WTC11 (cell line): ENCODE measurements at regions not wholly inside any gene's neighbourhood (a gene's known extent, or its start where the extent isn't known, plus 50 kb on each side); places are given as distances from the start of the nearest gene placed in this dataset.

Source experiments
- ATAC-seq: fragments of 200-7000 bp; cut with Tn5 transposase; 2 replicates; pipeline ENCODE4 v1.10.0; 2021; ENCODE audit warnings: mild to moderate bottlenecking, moderate library complexity
- CTCF ChIA-PET: fragments of 300-600 bp; sonication (Branson Sonifier 250); formaldehyde crosslinking; loops from one replicate; lab custom pipeline; 2021; ENCODE audit warnings: antibody characterized with exemption; lab: Charles Lee
- POLR2A ChIA-PET: fragments of 350-600 bp; sonication (Branson Sonifier 250); formaldehyde crosslinking; loops from one replicate; lab custom pipeline; 2021; ENCODE audit warnings: antibody characterized with exemption; lab: Charles Lee
- DNase-seq: peaks from one replicate; pipeline ENCODE4 v3.0.0; 2021; ENCODE audit warnings: low spot score
- H3K27ac Mint-ChIP-seq: 2 replicates; pipeline ENCODE4 v1.8.0; 2021; ENCODE audit warnings: mixed read lengths
- H3K27me3 Mint-ChIP-seq: 2 replicates; pipeline ENCODE4 v1.8.0; 2021; ENCODE audit warnings: low read depth, mild to moderate bottlenecking, moderate library complexity, mixed read lengths
- H3K36me3 Mint-ChIP-seq: 2 replicates; pipeline ENCODE4 v1.8.0; 2021; ENCODE audit warnings: mixed read lengths
- H3K4me1 Mint-ChIP-seq: 2 replicates; pipeline ENCODE4 v1.8.0; 2022; ENCODE audit warnings: mixed read lengths
- H3K4me3 Mint-ChIP-seq: 2 replicates; pipeline ENCODE4 v1.8.0; 2021; ENCODE audit warnings: mild to moderate bottlenecking, moderate library complexity, mixed read lengths
- H3K9me3 Mint-ChIP-seq: 2 replicates; pipeline ENCODE4 v1.8.0; 2021; ENCODE audit warnings: mixed read lengths
- CBFB ChIP-seq: sonication (generic); formaldehyde crosslinking; IDR thresholded peaks from 2 replicates; pipeline ENCODE4 v1.8.1; 2022; ENCODE audit warnings: mild to moderate bottlenecking, low read depth, missing genetic modification reagents
- E2F5 ChIP-seq: sonication (generic); formaldehyde crosslinking; IDR thresholded peaks from 2 replicates; pipeline ENCODE4 v1.8.1; 2022; ENCODE audit warnings: mild to moderate bottlenecking, moderate library complexity, missing genetic modification reagents
- FOXJ3 ChIP-seq: sonication (generic); formaldehyde crosslinking; IDR thresholded peaks from 2 replicates; pipeline ENCODE4 v1.9.0; 2021; ENCODE audit warnings: missing genetic modification reagents, mild to moderate bottlenecking, borderline replicate concordance
- GTF2I ChIP-seq: fragments of 250-450 bp; sonication (Bioruptor Pico); conservative IDR thresholded peaks from 2 replicates; pipeline ENCODE4 v1.4.0; 2021; ENCODE audit warnings: mild to moderate bottlenecking
- HMGA2 ChIP-seq: fragments of 250-450 bp; sonication (Bioruptor Pico); IDR thresholded peaks from 2 replicates; pipeline ENCODE4 v1.4.0; 2021; ENCODE audit warnings: mild to moderate bottlenecking, moderate library complexity
- JAZF1 ChIP-seq: fragments of 250-450 bp; sonication (Bioruptor Pico); IDR thresholded peaks from 2 replicates; pipeline ENCODE4 v1.9.0; 2021; ENCODE audit warnings: moderate library complexity, mild to moderate bottlenecking, inconsistent platforms
- JUN ChIP-seq: sonication (generic); formaldehyde crosslinking; IDR thresholded peaks from 2 replicates; pipeline ENCODE4 v1.8.0; 2023; ENCODE audit warnings: mild to moderate bottlenecking, missing genetic modification reagents
- KAT7 ChIP-seq: sonication (generic); formaldehyde crosslinking; IDR thresholded peaks from 2 replicates; pipeline ENCODE4 v1.8.1; 2023; ENCODE audit warnings: missing genetic modification reagents, mild to moderate bottlenecking, borderline replicate concordance
- NFATC4 ChIP-seq: fragments of 250-450 bp; sonication (Bioruptor Pico); IDR thresholded peaks from 2 replicates; pipeline ENCODE4 v1.9.0; 2021; ENCODE audit warnings: mild to moderate bottlenecking
- NFYB ChIP-seq: sonication (generic); formaldehyde crosslinking; conservative IDR thresholded peaks from 2 replicates; pipeline ENCODE4 v1.8.0; 2022; ENCODE audit warnings: low read depth, missing genetic modification reagents
- RORB ChIP-seq: fragments of 250-450 bp; sonication (Bioruptor Pico); IDR thresholded peaks from 2 replicates; pipeline ENCODE4 v1.9.0; 2021; ENCODE audit warnings: mild to moderate bottlenecking
- SMAD4 ChIP-seq: sonication (generic); formaldehyde crosslinking; IDR thresholded peaks from 2 replicates; pipeline ENCODE4 v1.8.0; 2022; ENCODE audit warnings: mild to moderate bottlenecking, missing genetic modification reagents
- TEAD4 ChIP-seq: sonication (generic); formaldehyde crosslinking; IDR thresholded peaks from 2 replicates; pipeline ENCODE4 v1.8.0; 2022; ENCODE audit warnings: mild to moderate bottlenecking, missing genetic modification reagents
- USF1 ChIP-seq: sonication (generic); formaldehyde crosslinking; IDR thresholded peaks from 2 replicates; pipeline ENCODE4 v1.8.0; 2022; ENCODE audit warnings: mild to moderate bottlenecking, missing genetic modification reagents
- ZNF121 ChIP-seq: sonication (generic); formaldehyde crosslinking; IDR thresholded peaks from 2 replicates; pipeline ENCODE4 v1.8.0; 2023; ENCODE audit warnings: missing genetic modification reagents
- ZNF138 ChIP-seq: sonication (generic); formaldehyde crosslinking; conservative IDR thresholded peaks from 2 replicates; pipeline ENCODE4 v1.8.1; 2022; ENCODE audit warnings: mild to moderate bottlenecking, moderate library complexity, missing genetic modification reagents
- ZNF671 ChIP-seq: fragments of 250-450 bp; sonication (Bioruptor Pico); IDR thresholded peaks from 2 replicates; pipeline ENCODE4 v1.8.0; 2021; ENCODE audit warnings: mild to moderate bottlenecking
- TF ChIP-seq, protein P1 (sequence below): sonication (generic); formaldehyde crosslinking; IDR thresholded peaks from 2 replicates; pipeline ENCODE4 v1.8.0; 2022; ENCODE audit warnings: mild to moderate bottlenecking, missing genetic modification reagents
- TF ChIP-seq, protein P2 (sequence below): sonication (generic); formaldehyde crosslinking; IDR thresholded peaks from 2 replicates; pipeline ENCODE4 v1.8.0; 2022; ENCODE audit warnings: mild to moderate bottlenecking, missing genetic modification reagents
- TF ChIP-seq, protein P3 (sequence below): sonication (generic); formaldehyde crosslinking; IDR thresholded peaks from 2 replicates; pipeline ENCODE4 v1.8.1; 2022; ENCODE audit warnings: missing genetic modification reagents, borderline replicate concordance
- TF ChIP-seq, protein P4 (sequence below): sonication (generic); formaldehyde crosslinking; IDR thresholded peaks from 2 replicates; pipeline ENCODE4 v1.8.1; 2023; ENCODE audit warnings: mild to moderate bottlenecking, missing genetic modification reagents
- TF ChIP-seq, protein P5 (sequence below): sonication (generic); formaldehyde crosslinking; conservative IDR thresholded peaks from 2 replicates; pipeline ENCODE4 v1.8.1; 2022; ENCODE audit warnings: mild to moderate bottlenecking, missing genetic modification reagents

GRCh38 chr1:29758781-29759499, 522.6 kb downstream of the PTPRU start (continued):
- TF ChIP-seq, protein P1, sequence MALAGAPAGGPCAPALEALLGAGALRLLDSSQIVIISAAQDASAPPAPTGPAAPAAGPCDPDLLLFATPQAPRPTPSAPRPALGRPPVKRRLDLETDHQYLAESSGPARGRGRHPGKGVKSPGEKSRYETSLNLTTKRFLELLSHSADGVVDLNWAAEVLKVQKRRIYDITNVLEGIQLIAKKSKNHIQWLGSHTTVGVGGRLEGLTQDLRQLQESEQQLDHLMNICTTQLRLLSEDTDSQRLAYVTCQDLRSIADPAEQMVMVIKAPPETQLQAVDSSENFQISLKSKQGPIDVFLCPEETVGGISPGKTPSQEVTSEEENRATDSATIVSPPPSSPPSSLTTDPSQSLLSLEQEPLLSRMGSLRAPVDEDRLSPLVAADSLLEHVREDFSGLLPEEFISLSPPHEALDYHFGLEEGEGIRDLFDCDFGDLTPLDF (CRISPR knock-in tag): no peak
- TF ChIP-seq RORB (no peak), HMGA2 (CRISPR knock-in tag) (no peak), SMAD4 (CRISPR knock-in tag) (no peak), CBFB (CRISPR knock-in tag) (no peak), JAZF1 (CRISPR knock-in tag) (no peak), NFATC4 (no peak), JUN (CRISPR knock-in tag) (no peak)
- TF ChIP-seq, protein P2, sequence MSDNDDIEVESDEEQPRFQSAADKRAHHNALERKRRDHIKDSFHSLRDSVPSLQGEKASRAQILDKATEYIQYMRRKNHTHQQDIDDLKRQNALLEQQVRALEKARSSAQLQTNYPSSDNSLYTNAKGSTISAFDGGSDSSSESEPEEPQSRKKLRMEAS (CRISPR knock-in tag): no peak
- TF ChIP-seq, protein P3, sequence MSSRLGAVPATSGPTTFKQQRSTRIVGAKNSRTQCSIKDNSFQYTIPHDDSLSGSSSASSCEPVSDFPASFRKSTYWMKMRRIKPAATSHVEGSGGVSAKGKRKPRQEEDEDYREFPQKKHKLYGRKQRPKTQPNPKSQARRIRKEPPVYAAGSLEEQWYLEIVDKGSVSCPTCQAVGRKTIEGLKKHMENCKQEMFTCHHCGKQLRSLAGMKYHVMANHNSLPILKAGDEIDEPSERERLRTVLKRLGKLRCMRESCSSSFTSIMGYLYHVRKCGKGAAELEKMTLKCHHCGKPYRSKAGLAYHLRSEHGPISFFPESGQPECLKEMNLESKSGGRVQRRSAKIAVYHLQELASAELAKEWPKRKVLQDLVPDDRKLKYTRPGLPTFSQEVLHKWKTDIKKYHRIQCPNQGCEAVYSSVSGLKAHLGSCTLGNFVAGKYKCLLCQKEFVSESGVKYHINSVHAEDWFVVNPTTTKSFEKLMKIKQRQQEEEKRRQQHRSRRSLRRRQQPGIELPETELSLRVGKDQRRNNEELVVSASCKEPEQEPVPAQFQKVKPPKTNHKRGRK (CRISPR knock-in tag): no peak
- TF ChIP-seq, protein P4, sequence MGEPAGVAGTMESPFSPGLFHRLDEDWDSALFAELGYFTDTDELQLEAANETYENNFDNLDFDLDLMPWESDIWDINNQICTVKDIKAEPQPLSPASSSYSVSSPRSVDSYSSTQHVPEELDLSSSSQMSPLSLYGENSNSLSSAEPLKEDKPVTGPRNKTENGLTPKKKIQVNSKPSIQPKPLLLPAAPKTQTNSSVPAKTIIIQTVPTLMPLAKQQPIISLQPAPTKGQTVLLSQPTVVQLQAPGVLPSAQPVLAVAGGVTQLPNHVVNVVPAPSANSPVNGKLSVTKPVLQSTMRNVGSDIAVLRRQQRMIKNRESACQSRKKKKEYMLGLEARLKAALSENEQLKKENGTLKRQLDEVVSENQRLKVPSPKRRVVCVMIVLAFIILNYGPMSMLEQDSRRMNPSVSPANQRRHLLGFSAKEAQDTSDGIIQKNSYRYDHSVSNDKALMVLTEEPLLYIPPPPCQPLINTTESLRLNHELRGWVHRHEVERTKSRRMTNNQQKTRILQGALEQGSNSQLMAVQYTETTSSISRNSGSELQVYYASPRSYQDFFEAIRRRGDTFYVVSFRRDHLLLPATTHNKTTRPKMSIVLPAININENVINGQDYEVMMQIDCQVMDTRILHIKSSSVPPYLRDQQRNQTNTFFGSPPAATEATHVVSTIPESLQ (CRISPR knock-in tag): no peak

DNA sequence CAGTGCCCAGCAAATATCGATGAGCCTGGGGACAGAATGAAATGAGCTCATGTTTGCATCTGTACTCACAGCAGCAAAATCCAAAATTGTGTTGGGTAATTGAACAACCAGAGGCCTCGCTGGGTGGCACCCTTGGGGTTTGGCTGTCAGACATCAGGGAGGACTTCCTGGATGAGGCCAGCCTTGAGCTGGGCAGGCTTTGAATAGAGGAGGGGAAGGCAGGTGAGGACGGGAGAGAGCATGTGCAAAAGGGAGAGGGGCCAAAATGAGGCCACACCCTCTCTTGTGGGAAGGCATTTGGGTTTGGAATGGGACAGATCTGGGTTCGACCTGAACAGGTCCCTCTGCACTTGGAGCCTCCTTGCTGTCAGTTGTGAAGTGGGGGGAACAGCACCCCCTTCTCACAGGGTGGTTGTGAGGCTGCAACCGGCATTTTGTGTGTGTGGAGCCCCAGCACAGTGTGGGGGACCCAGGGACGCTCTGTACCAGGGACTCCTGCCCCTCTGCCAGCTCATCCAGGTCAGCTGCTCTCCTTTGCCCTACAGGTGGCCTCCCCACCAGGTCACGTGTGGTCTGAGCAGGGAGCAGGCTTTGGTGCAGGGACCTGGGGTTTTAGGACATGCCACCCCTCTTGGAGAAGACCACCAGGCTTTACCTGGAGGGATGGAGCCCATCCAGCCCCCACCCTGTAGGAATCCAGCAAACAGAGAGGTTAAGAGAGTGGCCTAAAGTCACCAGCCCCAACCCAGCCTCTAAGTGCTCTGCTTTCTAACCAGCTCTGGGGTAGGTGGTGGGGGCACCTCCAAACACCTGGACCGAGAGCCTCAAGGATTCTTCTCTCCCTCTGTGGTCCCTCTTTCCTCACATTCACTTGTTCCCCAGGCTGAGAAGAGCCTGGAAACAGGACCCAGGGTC, 521.8 kb downstream of the PTPRU start:
- H3K4me3 Mint-ChIP-seq: no peak overlapping the region
- H3K9me3 Mint-ChIP-seq: no peaks in the 10 kb centered on the region
- no peak overlapping the region for H3K27ac Mint-ChIP-seq
- ATAC-seq (no peak), DNase-seq (no peak)
- CTCF ChIA-PET: interaction anchor here (0.8 to 1.8 kb wide), 3 partner anchors 35 to 353 kb away, joined by 3 to 6 read pairs (median 5); no protein-coding TSS in a partner anchor
- no peaks in the 10 kb centered on the region for H3K4me1 Mint-ChIP-seq
- TF ChIP-seq NFYB (CRISPR knock-in tag) (no peak), TEAD4 (CRISPR knock-in tag) (no peak), ZNF671 (CRISPR knock-in tag) (no peak), JAZF1 (CRISPR knock-in tag) (no peak), FOXJ3 (CRISPR knock-in tag) (no peak), ZNF138 (CRISPR knock-in tag) (no peak), GTF2I (CRISPR knock-in tag) (no peak), E2F5 (no peak), USF1 (CRISPR knock-in tag) (no peak), ZNF121 (no peak), KAT7 (CRISPR knock-in tag) (no peak)
- TF ChIP-seq, protein P5, sequence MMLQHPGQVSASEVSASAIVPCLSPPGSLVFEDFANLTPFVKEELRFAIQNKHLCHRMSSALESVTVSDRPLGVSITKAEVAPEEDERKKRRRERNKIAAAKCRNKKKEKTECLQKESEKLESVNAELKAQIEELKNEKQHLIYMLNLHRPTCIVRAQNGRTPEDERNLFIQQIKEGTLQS: no peak
- H3K36me3 Mint-ChIP-seq: no peaks in the 10 kb centered on the region
- POLR2A ChIA-PET: no interaction called here
- no peaks in the 10 kb centered on the region for H3K27me3 Mint-ChIP-seq
